ENCODE measurements at regions not wholly inside any gene's neighbourhood (a gene's known extent, or its start where the extent isn't known, plus 50 kb on each side); places are given as distances from the start of the nearest gene placed in this dataset.

- no peaks in the 10 kb centered on the region for H3K36me3 ChIP-seq
- no peak overlapping the region for H3K4me3 ChIP-seq
- no peak overlapping the region for H3K27ac ChIP-seq
- Mint-ChIP-seq H3K27ac (no peak overlapping the region), H3K4me1 (peaks cover 10% of the 10 kb centered on the region), H3K36me3 (no peaks in the 10 kb centered on the region), H3K27me3 (ENCODE audit: insufficient read depth, low read depth) (no peaks in the 10 kb centered on the region), H3K4me3 (no peak overlapping the region), H3K9me3 (no peaks in the 10 kb centered on the region)
- no peaks in the 10 kb centered on the region for H3K9me3 ChIP-seq (ENCODE audit: low read depth)
- peaks cover 29% of the 10 kb centered on the region for H3K4me1 ChIP-seq
- no peaks in the 10 kb centered on the region for H3K79me2 ChIP-seq (ENCODE audit: low read depth)
- no peak overlapping the region for H3K9ac ChIP-seq
- TF ChIP-seq EZH2phosphoT487 (IDR thresholded peaks at IDR 0.05), result no peak
- no peak for TF ChIP-seq CTCF (IDR thresholded peaks at IDR 0.05)
- no peak for TF ChIP-seq EZH2 (IDR thresholded peaks at IDR 0.05)
- DNase-seq (ENCODE audit: low spot score), result no peak
- H3K27me3 ChIP-seq, result no peaks in the 10 kb centered on the region
- no peak overlapping the region for H2AFZ ChIP-seq (replicated peaks)
- peaks cover 4% of the 10 kb centered on the region for H3F3A ChIP-seq (ENCODE audit: low read depth)
- no peaks in the 10 kb centered on the region for H4K20me1 ChIP-seq (ENCODE audit: low read depth)
- H3K4me2 ChIP-seq, result no peak overlapping the region
These were observed 322.3 kb upstream of the TCF4 start for GRCh38 chr18:55910296-55910695.

- Histone ChIP-seq H3K4me1 (peaks cover 29% of the 10 kb centered on the region), H3K79me2 (ENCODE audit: low read depth) (no peaks in the 10 kb centered on the region), H3K27me3 (no peaks in the 10 kb centered on the region), H3F3A (ENCODE audit: low read depth) (peaks cover 4% of the 10 kb centered on the region), H3K9ac (no peak overlapping the region), H4K20me1 (ENCODE audit: low read depth) (no peaks in the 10 kb centered on the region), H3K4me3 (no peak overlapping the region), H2AFZ (replicated peaks) (no peak overlapping the region), H3K27ac (no peak overlapping the region), H3K36me3 (no peaks in the 10 kb centered on the region), H3K4me2 (no peak overlapping the region), H3K9me3 (ENCODE audit: low read depth) (no peaks in the 10 kb centered on the region)
- H3K4me1 Mint-ChIP-seq, result peaks cover 10% of the 10 kb centered on the region
- no peak overlapping the region for H3K27ac Mint-ChIP-seq
- no peak for TF ChIP-seq EZH2phosphoT487 (IDR thresholded peaks at IDR 0.05)
- TF ChIP-seq EZH2 (IDR thresholded peaks at IDR 0.05), result no peak
- no peak for TF ChIP-seq CTCF (IDR thresholded peaks at IDR 0.05)
- H3K4me3 Mint-ChIP-seq, result no peak overlapping the region
- no peaks in the 10 kb centered on the region for H3K36me3 Mint-ChIP-seq
- H3K27me3 Mint-ChIP-seq (ENCODE audit: insufficient read depth, low read depth), result no peaks in the 10 kb centered on the region
- no peak for DNase-seq (ENCODE audit: low spot score)
- no peaks in the 10 kb centered on the region for H3K9me3 Mint-ChIP-seq
These were observed 320.9 kb upstream of the TCF4 start for GRCh38 chr18:55908901-55909366.

GRCh38 chr18:55907453-55908175, 319.6 kb upstream of the TCF4 start:
- Histone ChIP-seq H3K9ac (no peak overlapping the region), H3F3A (ENCODE audit: low read depth) (peaks cover 4% of the 10 kb centered on the region), H2AFZ (replicated peaks) (peak overlapping the region; percentile 34), H3K27me3 (no peaks in the 10 kb centered on the region), H4K20me1 (ENCODE audit: low read depth) (no peaks in the 10 kb centered on the region), H3K27ac (no peak overlapping the region), H3K36me3 (no peaks in the 10 kb centered on the region), H3K4me2 (peak overlapping the region; percentile 36), H3K4me3 (no peak overlapping the region), H3K79me2 (ENCODE audit: low read depth) (no peaks in the 10 kb centered on the region), H3K9me3 (ENCODE audit: low read depth) (no peaks in the 10 kb centered on the region), H3K4me1 (peaks cover 29% of the 10 kb centered on the region)
- no peaks in the 10 kb centered on the region for H3K27me3 Mint-ChIP-seq (ENCODE audit: insufficient read depth, low read depth)
- no peak for TF ChIP-seq EZH2 (IDR thresholded peaks at IDR 0.05)
- no peak for TF ChIP-seq CTCF (IDR thresholded peaks at IDR 0.05)
- TF ChIP-seq EZH2phosphoT487 (IDR thresholded peaks at IDR 0.05), result no peak
- no peak overlapping the region for H3K27ac Mint-ChIP-seq
- no peak for DNase-seq (ENCODE audit: low spot score)
- no peak overlapping the region for H3K4me3 Mint-ChIP-seq
- H3K36me3 Mint-ChIP-seq, result no peaks in the 10 kb centered on the region
- peaks cover 10% of the 10 kb centered on the region for H3K4me1 Mint-ChIP-seq
- no peaks in the 10 kb centered on the region for H3K9me3 Mint-ChIP-seq
